GM21367 (cell line): ENCODE measurements at regions not wholly inside any gene's neighbourhood (a gene's known extent, or its start where the extent isn't known, plus 50 kb on each side); places are given as distances from the start of the nearest gene placed in this dataset.
"Not testable (repeated sequence)": the region's sequence is repeated elsewhere in the genome, so short reads cannot be mapped to it uniquely, and the experiment has no call there.

ENCODE experiments used
- ATAC-seq: cut with Tn5 transposase; IDR thresholded peaks from one replicate; pipeline ENCODE4 v1.9.1; 2021; ENCODE audit not compliant: unreplicated experiment

- no peak for ATAC-seq
Measured at GRCh38 chr7:20839196-20839735, 52.6 kb upstream of the SP8 start.

GRCh38 chr7:20839987-20840386 lies 53.3 kb upstream of the SP8 start:
- no peak for ATAC-seq

- ATAC-seq = no peak
Measured at GRCh38 chr7:20846791-20847190, 60.1 kb upstream of the SP8 start.

DNA sequence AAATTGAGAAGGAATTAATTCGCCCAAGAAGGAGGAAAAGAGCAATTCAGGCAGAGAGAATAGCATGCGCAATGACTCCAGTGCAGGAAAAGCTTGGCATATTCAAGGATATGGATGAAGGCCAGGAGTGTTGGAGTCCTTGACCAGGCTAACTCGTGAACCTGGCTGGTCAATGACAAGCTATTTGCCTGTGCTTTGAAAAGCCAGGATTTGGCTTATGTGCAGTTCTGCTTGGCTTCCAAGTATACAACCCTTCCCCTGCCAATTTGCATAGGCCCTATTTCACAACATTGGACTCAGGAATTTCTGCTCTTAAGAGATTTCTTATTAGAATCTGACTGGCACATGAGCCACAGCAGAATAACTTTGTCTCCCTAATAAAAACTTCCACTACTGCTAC lies 72.3 kb upstream of the SP8 start:
- ATAC-seq = no peak

GRCh38 chr7:20861468-20861867 lies 74.8 kb upstream of the SP8 start:
- ATAC-seq = no peak

DNA sequence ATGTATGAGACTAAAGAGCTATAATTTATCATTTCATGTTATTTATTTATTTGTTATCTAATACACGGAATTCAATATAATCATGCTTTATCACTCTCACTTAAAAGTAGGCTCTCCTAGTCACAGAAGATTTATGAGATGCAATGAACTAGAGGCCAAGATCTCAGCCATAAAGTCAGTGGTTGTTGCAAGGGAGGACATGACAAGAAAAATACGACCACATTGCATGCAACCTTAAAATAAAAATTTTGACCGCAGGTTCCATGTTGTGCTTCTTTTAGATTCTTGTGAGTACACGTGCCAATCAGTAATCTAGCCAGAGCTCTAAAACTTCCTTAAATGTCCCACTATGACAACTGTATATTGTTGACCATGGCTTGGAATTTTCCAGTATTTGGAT lies 75.9 kb upstream of the SP8 start:
- no peak for ATAC-seq

DNA sequence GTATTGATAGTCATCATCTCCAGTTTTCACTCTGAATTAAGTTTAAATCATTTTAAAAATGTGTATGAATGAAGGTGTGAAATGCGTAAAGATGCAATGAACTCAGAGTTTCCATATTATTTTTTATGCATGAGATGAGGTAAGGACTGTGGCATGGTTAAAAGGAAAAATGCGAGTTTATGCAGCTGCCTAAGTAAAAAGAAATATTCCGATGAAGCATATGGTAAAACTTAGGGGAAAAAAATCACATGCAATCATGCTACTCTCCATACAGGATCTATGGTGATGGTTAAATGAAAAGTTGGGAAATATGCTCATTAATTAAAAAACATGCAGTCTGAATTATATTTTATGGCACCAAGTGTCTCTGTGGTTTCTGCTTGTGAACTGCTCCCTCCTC lies 77.5 kb upstream of the SP8 start:
- no peak for ATAC-seq

GRCh38 chr7:20865684-20866083 lies 79.0 kb upstream of the SP8 start:
- no peak for ATAC-seq

GRCh38 chr7:20870977-20871376 lies 84.3 kb upstream of the SP8 start:
- ATAC-seq = no peak

GRCh38 chr7:20892776-20893175 lies 106.1 kb upstream of the SP8 start:
- ATAC-seq = no peak

DNA sequence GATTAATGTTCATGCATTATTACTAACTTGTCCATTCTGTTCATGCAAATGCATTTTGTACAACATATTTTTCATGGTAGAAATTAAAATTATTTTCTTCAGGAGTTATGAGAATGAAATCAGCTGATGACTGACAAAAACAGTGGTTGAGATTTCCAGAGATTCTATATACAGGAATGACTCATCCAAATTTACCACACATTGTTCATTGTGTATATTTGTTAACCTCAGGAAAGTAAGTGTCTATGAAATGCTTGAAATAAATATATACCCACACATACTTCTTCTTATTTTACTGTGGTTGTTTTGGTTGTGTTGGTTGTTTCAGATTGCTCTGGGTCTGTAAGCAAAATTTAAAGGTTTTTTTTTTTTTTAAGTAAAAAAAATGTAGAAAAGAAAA lies 108.1 kb upstream of the SP8 start:
- no peak for ATAC-seq

- no peak for ATAC-seq
Measured at GRCh38 chr7:20895563-20895962, 108.9 kb upstream of the SP8 start.

GRCh38 chr7:20896996-20897395 lies 110.3 kb upstream of the SP8 start:
- ATAC-seq = no peak

DNA sequence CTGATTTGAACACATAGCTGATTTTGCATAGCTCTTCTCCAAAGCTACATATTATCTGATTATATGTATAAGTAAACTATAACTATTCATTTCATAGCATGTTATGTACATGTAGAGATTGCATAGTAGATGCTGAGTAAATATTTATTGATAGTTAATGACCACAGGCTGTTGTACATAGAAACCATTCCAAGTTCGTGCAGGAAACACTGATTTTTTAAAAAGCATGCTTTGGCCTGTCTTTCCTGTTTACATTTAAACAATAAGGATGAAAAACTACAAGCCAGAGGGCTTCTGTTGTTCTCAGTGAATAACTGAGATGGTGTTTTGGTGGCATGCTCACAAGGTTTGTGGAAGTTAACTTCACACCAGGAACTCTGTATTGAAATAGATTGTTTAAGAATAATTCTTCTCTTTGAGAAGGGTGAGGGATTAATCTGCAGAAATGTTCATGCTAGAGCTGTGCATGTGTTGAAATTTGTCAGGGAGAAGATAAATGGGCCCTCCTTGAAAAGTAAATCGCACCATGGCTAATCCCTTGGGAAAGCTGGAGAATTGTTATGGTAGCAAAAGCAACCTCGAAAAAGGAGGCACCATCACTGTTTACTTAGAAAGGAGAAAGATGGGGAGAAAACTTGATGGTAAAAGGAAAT lies 120.2 kb upstream of the SP8 start:
- ATAC-seq = no peak

DNA sequence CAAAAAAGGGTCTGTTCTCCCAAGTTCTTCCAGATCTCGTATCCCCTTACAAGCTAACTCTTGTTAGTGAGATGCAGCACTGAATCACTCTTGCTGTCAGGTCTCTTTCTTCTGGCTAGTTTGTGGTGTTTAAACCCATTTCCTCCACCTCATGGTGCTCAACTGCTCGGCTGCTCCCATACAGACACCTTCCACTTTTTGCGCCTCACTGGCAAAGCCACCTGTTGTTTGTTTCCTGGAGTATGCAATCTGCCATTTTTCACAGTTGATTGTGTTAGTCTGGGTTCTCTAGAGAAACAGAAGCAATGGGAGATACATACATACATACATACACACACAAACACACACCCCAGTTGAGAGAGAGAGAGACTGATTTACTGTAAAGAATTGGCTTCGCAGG lies 124.4 kb upstream of the SP8 start:
- ATAC-seq = no peak

DNA sequence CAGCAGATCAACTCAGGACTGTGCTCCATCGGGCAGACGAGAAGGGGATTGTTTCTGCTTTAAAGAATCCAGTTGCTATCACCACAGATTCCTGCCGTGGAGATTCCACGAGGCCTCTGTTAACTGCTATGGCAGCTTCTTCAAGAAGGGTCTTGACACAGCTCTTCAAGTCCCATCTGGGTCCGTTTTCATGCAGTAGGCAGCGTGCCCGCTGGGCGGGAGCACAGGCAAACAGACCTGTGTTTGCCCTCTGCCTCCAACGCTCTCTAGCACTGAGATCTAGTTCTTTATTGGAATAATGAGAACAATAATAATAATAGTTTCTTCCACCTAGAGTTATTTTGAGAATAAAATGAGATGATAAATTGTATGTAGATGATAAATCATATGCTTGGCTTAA lies 127.2 kb upstream of the SP8 start:
- ATAC-seq = no peak

DNA sequence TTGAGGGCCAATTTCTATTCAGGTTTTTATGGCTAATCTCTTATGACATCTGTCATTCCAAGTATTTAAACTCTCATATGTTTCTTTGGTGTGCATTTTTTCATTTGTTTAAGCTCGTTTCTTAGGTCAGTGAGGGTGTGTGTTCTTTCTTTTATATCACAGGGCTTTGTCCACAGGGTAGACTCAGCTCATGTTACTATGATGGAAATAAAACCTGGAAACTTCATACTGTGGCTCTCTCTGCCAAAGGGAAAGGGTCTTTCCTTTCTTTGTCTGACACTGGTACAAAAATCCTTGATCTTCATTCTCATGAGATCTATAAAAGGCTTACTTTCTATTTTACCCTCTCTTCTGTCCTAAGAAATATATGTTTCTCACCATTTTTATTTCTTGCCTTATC lies 129.6 kb upstream of the SP8 start:
- no peak for ATAC-seq

DNA sequence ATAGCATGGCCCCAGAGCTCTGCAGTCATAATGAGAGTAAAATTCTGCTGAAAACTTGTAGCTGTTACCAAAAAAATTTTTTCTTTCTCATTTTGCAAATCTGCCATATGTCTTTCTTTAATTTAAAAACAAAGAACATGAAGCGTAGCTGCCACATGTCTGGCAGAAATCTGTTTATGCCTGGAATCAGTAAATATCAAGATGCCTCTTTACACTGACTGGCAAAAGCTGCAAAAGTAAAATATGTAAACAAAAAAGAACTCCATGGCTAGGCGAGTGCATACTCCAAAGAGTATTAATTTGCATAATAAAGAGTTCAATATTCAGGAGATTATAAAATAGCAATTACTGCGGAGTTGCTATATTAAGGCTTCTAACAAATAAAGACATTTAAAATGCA lies 130.9 kb upstream of the SP8 start:
- no peak for ATAC-seq

- ATAC-seq = no peak
Measured at GRCh38 chr7:20918156-20918555, 131.5 kb upstream of the SP8 start.

GRCh38 chr7:20927178-20927577 lies 140.5 kb upstream of the SP8 start:
- not testable (repeated sequence) for ATAC-seq

GRCh38 chr7:20927976-20928375 lies 141.3 kb upstream of the SP8 start:
- no peak for ATAC-seq

DNA sequence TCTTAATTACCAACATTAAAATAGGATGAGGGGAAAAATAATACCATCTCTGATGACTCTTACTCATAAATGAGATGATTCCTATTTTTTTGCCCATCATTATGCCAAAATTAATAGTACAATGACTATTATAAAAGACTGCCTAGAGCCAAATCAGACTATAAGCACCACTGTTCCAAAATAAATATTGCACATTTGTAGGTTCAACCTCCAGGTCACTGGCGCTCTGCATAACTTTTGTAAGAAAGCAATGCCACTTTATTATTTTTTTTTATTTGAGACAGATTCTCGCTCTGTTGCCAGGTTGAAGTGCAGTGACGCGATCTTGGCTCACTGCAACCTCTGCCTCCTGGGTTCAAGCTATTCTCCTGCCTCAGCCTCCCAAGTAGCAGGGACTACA lies 142.5 kb upstream of the SP8 start:
- no peak for ATAC-seq

DNA sequence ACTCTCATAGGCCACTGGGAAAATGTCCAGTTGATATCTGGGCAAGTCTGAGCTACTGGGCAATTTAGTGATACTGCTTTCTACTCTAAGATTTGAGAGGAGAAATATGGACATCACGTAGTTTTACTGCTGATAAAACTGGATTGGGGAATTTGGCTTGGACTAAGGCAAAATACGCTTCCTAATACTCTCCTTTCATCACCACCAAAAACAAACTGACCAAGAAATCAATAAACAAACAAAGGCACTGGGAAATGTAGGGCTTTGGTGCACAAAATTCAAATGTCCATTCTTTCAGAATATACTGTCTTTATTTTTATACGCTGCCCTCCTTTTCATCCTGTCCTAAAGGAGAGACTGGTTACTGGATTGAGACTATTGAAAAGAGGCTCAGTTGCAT lies 145.1 kb upstream of the SP8 start:
- ATAC-seq = no peak
